Loucy (cell line): ENCODE measurements at regions not wholly inside any gene's neighbourhood (a gene's known extent, or its start where the extent isn't known, plus 50 kb on each side); places are given as distances from the start of the nearest gene placed in this dataset.

ENCODE experiments used
- CTCF ChIP-seq: fragments of 200-600 bp; sonication (generic); conservative IDR thresholded peaks from 2 replicates; pipeline ENCODE4 v1.5.1; 2014; ENCODE audit warnings: mild to moderate bottlenecking, antibody characterized with exemption, low read length
- EZH2phosphoT487 ChIP-seq: fragments of 200-600 bp; IDR thresholded peaks from 2 replicates; pipeline ENCODE4 v1.6.1; 2018; ENCODE audit warnings: antibody characterized with exemption, mild to moderate bottlenecking, moderate library complexity, borderline replicate concordance

DNA sequence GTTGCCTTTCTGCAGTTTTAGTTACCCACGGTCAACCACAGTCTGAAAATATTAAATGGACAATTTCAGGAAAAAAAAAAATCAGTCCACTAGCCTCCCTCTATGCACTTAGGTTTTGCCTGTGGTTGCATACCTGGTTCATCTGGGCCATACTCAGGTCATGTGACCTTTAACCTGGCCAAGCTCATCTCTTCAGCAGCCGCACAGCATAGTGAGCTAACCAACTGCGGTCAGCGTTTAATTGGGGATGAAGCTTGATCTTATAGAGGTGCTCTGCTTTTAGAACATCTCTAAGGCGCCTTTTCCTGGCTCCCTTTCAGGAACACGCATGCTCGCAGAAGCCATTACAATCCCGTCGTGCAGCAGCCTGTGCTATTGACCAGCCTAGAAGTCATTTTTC, 177.2 kb upstream of the HMGA2 start:
- TF ChIP-seq CTCF = no peak
- no peak for TF ChIP-seq EZH2phosphoT487
